Stimulated activated naive B cell treated with anti-CD40 and anti-IgM and Interleukin-4, amounts not matched to agents 10 μg/mL and 1 μg/mL and 100 μg/mL, for 72 hours (primary cell): ENCODE measurements at regions not wholly inside any gene's neighbourhood (a gene's known extent, or its start where the extent isn't known, plus 50 kb on each side); places are given as distances from the start of the nearest gene placed in this dataset.

Experiments used
- ATAC-seq, 2 donors: fragments of 150-1000 bp; cut with Tn5 transposase; replicated peaks; 2 replicates each; pipeline ENCODE4 v1.10.0; 2021; ENCODE audit warnings: moderate library complexity in 1 of 2
- DNase-seq: peaks from one replicate; pipeline ENCODE4 v3.0.0; 2021
- H3K27ac Mint-ChIP-seq: one replicate; pipeline ENCODE4 v1.8.0; 2022; ENCODE audit warnings: mild to moderate bottlenecking, mixed read lengths
- H3K27me3 Mint-ChIP-seq, 2 donors: one replicate each; pipeline ENCODE4 v1.8.0; 2022; ENCODE audit warnings: mixed read lengths in 2 of 2
- H3K36me3 Mint-ChIP-seq, 2 donors: one replicate each; pipeline ENCODE4 v1.8.0; 2022; ENCODE audit warnings: mixed read lengths in 2 of 2, mild to moderate bottlenecking in 1 of 2
- H3K4me1 Mint-ChIP-seq, 2 donors: one replicate each; pipeline ENCODE4 v1.8.0; 2022; ENCODE audit warnings: mixed read lengths in 2 of 2, mild to moderate bottlenecking in 1 of 2
- H3K4me3 Mint-ChIP-seq, 2 donors: one replicate each; pipeline ENCODE4 v1.8.0; 2022; ENCODE audit warnings: mild to moderate bottlenecking in 2 of 2, mixed read lengths in 2 of 2, moderate library complexity in 1 of 2
- H3K9me3 Mint-ChIP-seq, 2 donors: one replicate each; pipeline ENCODE4 v1.8.0; 2022; ENCODE audit warnings: mixed read lengths in 2 of 2, mild to moderate bottlenecking in 1 of 2

GRCh38 chr10:53256623-53257022, 484.0 kb upstream of the MBL2 start:
- DNase-seq = no peak
- no peaks in the 10 kb centered on the region for H3K4me1 Mint-ChIP-seq

GRCh38 chr10:53255661-53256205, 483.1 kb upstream of the MBL2 start:
- Mint-ChIP-seq H3K9me3 (peaks cover 0 to 4% of the 10 kb centered on the region in 2 donors), H3K4me3 (no peak overlapping the region), H3K36me3 (no peaks in the 10 kb centered on the region), H3K27ac (no peak overlapping the region), H3K4me1 (no peaks in the 10 kb centered on the region), H3K27me3 (no peaks in the 10 kb centered on the region)
- DNase-seq (no peak), ATAC-seq (no peak)

More at GRCh38 chr10:53256623-53257022, 484.0 kb upstream of the MBL2 start:
- Mint-ChIP-seq H3K4me3 (no peak overlapping the region), H3K27ac (no peak overlapping the region), H3K9me3 (peaks cover 0 to 4% of the 10 kb centered on the region in 2 donors), H3K27me3 (no peaks in the 10 kb centered on the region), H3K36me3 (no peaks in the 10 kb centered on the region)
- ATAC-seq = no peak

- DNase-seq = no peak
- Mint-ChIP-seq H3K27ac (no peak overlapping the region), H3K4me3 (no peak overlapping the region), H3K4me1 (no peaks in the 10 kb centered on the region), H3K36me3 (no peaks in the 10 kb centered on the region), H3K27me3 (no peaks in the 10 kb centered on the region), H3K9me3 (peaks cover 3 to 4% of the 10 kb centered on the region in 2 donors)
- ATAC-seq = no peak
Measured at GRCh38 chr10:53253221-53253620, 480.6 kb upstream of the MBL2 start.

GRCh38 chr10:53239873-53240272, 467.3 kb upstream of the MBL2 start:
- no peak for ATAC-seq
- H3K27ac Mint-ChIP-seq = no peak overlapping the region
- H3K4me1 Mint-ChIP-seq = no peaks in the 10 kb centered on the region
- no peak overlapping the region for H3K4me3 Mint-ChIP-seq
- no peaks in the 10 kb centered on the region for H3K27me3 Mint-ChIP-seq
- no peak for DNase-seq
- H3K9me3 Mint-ChIP-seq = no peaks in the 10 kb centered on the region
- no peaks in the 10 kb centered on the region for H3K36me3 Mint-ChIP-seq

- Mint-ChIP-seq H3K36me3 (no peaks in the 10 kb centered on the region), H3K27ac (no peak overlapping the region), H3K4me1 (no peaks in the 10 kb centered on the region), H3K4me3 (no peak overlapping the region), H3K27me3 (no peaks in the 10 kb centered on the region), H3K9me3 (peaks cover 0 to under 1% of the 10 kb centered on the region in 2 donors)
- ATAC-seq (no peak), DNase-seq (no peak)
Measured at GRCh38 chr10:53236941-53237340, 464.4 kb upstream of the MBL2 start.

- H3K36me3 Mint-ChIP-seq = no peaks in the 10 kb centered on the region
- no peak overlapping the region for H3K4me3 Mint-ChIP-seq
- no peaks in the 10 kb centered on the region for H3K4me1 Mint-ChIP-seq
- ATAC-seq = no peak
- H3K9me3 Mint-ChIP-seq = peaks cover 0 to 2% of the 10 kb centered on the region in 2 donors
- H3K27ac Mint-ChIP-seq = no peak overlapping the region
- no peak for DNase-seq
- H3K27me3 Mint-ChIP-seq = no peaks in the 10 kb centered on the region
Measured at GRCh38 chr10:53233749-53234148, 461.2 kb upstream of the MBL2 start.

- DNase-seq (no peak), ATAC-seq (no peak)
- H3K36me3 Mint-ChIP-seq = no peaks in the 10 kb centered on the region
- H3K27me3 Mint-ChIP-seq = no peaks in the 10 kb centered on the region
- peaks cover 0 to 3% of the 10 kb centered on the region in 2 donors for H3K9me3 Mint-ChIP-seq
- no peaks in the 10 kb centered on the region for H3K4me1 Mint-ChIP-seq
- H3K27ac Mint-ChIP-seq = no peak overlapping the region
- no peak overlapping the region for H3K4me3 Mint-ChIP-seq
Measured at GRCh38 chr10:53230651-53231050, 458.1 kb upstream of the MBL2 start.

GRCh38 chr10:53223851-53224250, 451.3 kb upstream of the MBL2 start:
- Mint-ChIP-seq H3K27me3 (no peaks in the 10 kb centered on the region), H3K36me3 (no peaks in the 10 kb centered on the region), H3K9me3 (peaks cover 0 to 1% of the 10 kb centered on the region in 2 donors), H3K4me1 (no peaks in the 10 kb centered on the region), H3K4me3 (no peak overlapping the region), H3K27ac (no peak overlapping the region)
- no peak for ATAC-seq
- DNase-seq = no peak

GRCh38 chr10:53222806-53223205, 450.2 kb upstream of the MBL2 start:
- no peaks in the 10 kb centered on the region for H3K36me3 Mint-ChIP-seq
- H3K4me1 Mint-ChIP-seq = no peaks in the 10 kb centered on the region
- H3K27me3 Mint-ChIP-seq = no peaks in the 10 kb centered on the region
- DNase-seq (no peak), ATAC-seq (no peak)
- no peak overlapping the region for H3K4me3 Mint-ChIP-seq
- no peak overlapping the region for H3K27ac Mint-ChIP-seq
- H3K9me3 Mint-ChIP-seq = peaks cover 0 to 1% of the 10 kb centered on the region in 2 donors

GRCh38 chr10:53209944-53210611, 437.5 kb upstream of the MBL2 start:
- Mint-ChIP-seq H3K4me3 (no peak overlapping the region), H3K4me1 (no peaks in the 10 kb centered on the region), H3K27ac (no peak overlapping the region), H3K27me3 (no peaks in the 10 kb centered on the region), H3K9me3 (peaks cover 0 to 2% of the 10 kb centered on the region in 2 donors), H3K36me3 (no peaks in the 10 kb centered on the region)
- ATAC-seq (no peak), DNase-seq (no peak)

- no peaks in the 10 kb centered on the region for H3K27me3 Mint-ChIP-seq
- ATAC-seq = no peak
- no peak overlapping the region for H3K4me3 Mint-ChIP-seq
- no peak for DNase-seq
- no peak overlapping the region for H3K27ac Mint-ChIP-seq
- H3K4me1 Mint-ChIP-seq = no peaks in the 10 kb centered on the region
- peaks cover 12 to 17% of the 10 kb centered on the region in 2 donors for H3K9me3 Mint-ChIP-seq
- H3K36me3 Mint-ChIP-seq = no peaks in the 10 kb centered on the region
Measured at GRCh38 chr10:53183733-53184132, 411.1 kb upstream of the MBL2 start.

GRCh38 chr10:53177468-53177867, 404.9 kb upstream of the MBL2 start:
- ATAC-seq (no peak), DNase-seq (no peak)
- no peak overlapping the region for H3K27ac Mint-ChIP-seq
- H3K4me3 Mint-ChIP-seq = no peak overlapping the region
- no peaks in the 10 kb centered on the region for H3K36me3 Mint-ChIP-seq
- H3K4me1 Mint-ChIP-seq = no peaks in the 10 kb centered on the region
- no peaks in the 10 kb centered on the region for H3K27me3 Mint-ChIP-seq
- no peaks in the 10 kb centered on the region for H3K9me3 Mint-ChIP-seq

- H3K27me3 Mint-ChIP-seq = no peaks in the 10 kb centered on the region
Measured at GRCh38 chr10:53166325-53166724, 393.7 kb upstream of the MBL2 start.

GRCh38 chr10:53162856-53163255, 390.3 kb upstream of the MBL2 start:
- H3K27me3 Mint-ChIP-seq = no peaks in the 10 kb centered on the region
- no peak for ATAC-seq
- H3K36me3 Mint-ChIP-seq = no peaks in the 10 kb centered on the region
- no peak overlapping the region for H3K4me3 Mint-ChIP-seq
- H3K4me1 Mint-ChIP-seq = no peaks in the 10 kb centered on the region
- H3K27ac Mint-ChIP-seq = no peak overlapping the region
- H3K9me3 Mint-ChIP-seq = peaks cover 0 to 1% of the 10 kb centered on the region in 2 donors
- no peak for DNase-seq

More at GRCh38 chr10:53166325-53166724, 393.7 kb upstream of the MBL2 start:
- DNase-seq (no peak), ATAC-seq (no peak)
- Mint-ChIP-seq H3K9me3 (peaks cover 0 to 1% of the 10 kb centered on the region in 2 donors), H3K4me1 (no peaks in the 10 kb centered on the region), H3K36me3 (no peaks in the 10 kb centered on the region), H3K4me3 (no peak overlapping the region), H3K27ac (no peak overlapping the region)

GRCh38 chr10:53161231-53161630, 388.6 kb upstream of the MBL2 start:
- DNase-seq (no peak), ATAC-seq (no peak)
- H3K27me3 Mint-ChIP-seq = no peaks in the 10 kb centered on the region
- H3K27ac Mint-ChIP-seq = no peak overlapping the region
- no peak overlapping the region for H3K4me3 Mint-ChIP-seq
- H3K9me3 Mint-ChIP-seq = peaks cover 0 to 1% of the 10 kb centered on the region in 2 donors
- no peaks in the 10 kb centered on the region for H3K4me1 Mint-ChIP-seq
- no peaks in the 10 kb centered on the region for H3K36me3 Mint-ChIP-seq
